ENCODE measurements at regions not wholly inside any gene's neighbourhood (a gene's known extent, or its start where the extent isn't known, plus 50 kb on each side); places are given as distances from the start of the nearest gene placed in this dataset.
A peak's percentile ranks its signal among the peaks of the same experiment; 100 is the strongest.

DNA sequence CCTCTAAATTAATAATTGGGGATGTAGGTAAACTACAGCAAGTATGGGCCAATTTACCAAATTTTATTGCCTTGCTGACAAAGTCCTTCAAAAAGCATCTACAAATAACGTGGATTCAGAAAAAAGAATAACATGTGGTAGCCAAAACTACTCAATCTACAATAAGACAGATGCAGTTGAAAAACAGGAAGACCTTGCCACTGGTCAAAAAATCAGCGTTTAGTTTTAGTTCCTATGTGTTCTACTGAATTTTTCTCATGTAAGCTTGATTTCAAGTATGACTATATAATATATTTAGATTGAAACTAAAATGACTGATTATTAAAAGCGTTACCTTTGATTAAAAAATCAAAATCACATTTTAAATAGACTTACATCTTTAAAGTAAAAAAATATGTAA, 1317.6 kb downstream of the PCDH9 start:
- peaks cover 1% of the 10 kb centered on the region for H3K9me3 ChIP-seq (ENCODE audit: low read depth, low read length)
- H3K27me3 ChIP-seq (ENCODE audit: insufficient read depth, low read length): no peaks in the 10 kb centered on the region
- H4K20me1 ChIP-seq (ENCODE audit: insufficient read depth, low read length): no peaks in the 10 kb centered on the region
- peak overlapping the region; percentile 2 for H3K27ac ChIP-seq (ENCODE audit: low read depth, low read length)
- no peak overlapping the region for H3K4me3 ChIP-seq (ENCODE audit: insufficient read depth, low read length)
- no peak for DNase-seq (ENCODE audit: insufficient read length, low spot score, missing footprints)
- no peak overlapping the region for H2AFZ ChIP-seq (ENCODE audit: low read length)
- H3K4me2 ChIP-seq (ENCODE audit: insufficient read depth, low read length): no peak overlapping the region
- no peaks in the 10 kb centered on the region for H3K79me2 ChIP-seq (ENCODE audit: insufficient read depth, low read length)
- no peaks in the 10 kb centered on the region for H3K36me3 ChIP-seq (ENCODE audit: insufficient read depth, low read length)
- peaks cover 36% of the 10 kb centered on the region for H3K4me1 ChIP-seq (ENCODE audit: insufficient read depth, low read length)
- TF ChIP-seq, protein P1, sequence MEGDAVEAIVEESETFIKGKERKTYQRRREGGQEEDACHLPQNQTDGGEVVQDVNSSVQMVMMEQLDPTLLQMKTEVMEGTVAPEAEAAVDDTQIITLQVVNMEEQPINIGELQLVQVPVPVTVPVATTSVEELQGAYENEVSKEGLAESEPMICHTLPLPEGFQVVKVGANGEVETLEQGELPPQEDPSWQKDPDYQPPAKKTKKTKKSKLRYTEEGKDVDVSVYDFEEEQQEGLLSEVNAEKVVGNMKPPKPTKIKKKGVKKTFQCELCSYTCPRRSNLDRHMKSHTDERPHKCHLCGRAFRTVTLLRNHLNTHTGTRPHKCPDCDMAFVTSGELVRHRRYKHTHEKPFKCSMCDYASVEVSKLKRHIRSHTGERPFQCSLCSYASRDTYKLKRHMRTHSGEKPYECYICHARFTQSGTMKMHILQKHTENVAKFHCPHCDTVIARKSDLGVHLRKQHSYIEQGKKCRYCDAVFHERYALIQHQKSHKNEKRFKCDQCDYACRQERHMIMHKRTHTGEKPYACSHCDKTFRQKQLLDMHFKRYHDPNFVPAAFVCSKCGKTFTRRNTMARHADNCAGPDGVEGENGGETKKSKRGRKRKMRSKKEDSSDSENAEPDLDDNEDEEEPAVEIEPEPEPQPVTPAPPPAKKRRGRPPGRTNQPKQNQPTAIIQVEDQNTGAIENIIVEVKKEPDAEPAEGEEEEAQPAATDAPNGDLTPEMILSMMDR (IDR thresholded peaks at IDR 0.05; ENCODE audit: extremely low read depth, low read depth, low read length): no peak

DNA sequence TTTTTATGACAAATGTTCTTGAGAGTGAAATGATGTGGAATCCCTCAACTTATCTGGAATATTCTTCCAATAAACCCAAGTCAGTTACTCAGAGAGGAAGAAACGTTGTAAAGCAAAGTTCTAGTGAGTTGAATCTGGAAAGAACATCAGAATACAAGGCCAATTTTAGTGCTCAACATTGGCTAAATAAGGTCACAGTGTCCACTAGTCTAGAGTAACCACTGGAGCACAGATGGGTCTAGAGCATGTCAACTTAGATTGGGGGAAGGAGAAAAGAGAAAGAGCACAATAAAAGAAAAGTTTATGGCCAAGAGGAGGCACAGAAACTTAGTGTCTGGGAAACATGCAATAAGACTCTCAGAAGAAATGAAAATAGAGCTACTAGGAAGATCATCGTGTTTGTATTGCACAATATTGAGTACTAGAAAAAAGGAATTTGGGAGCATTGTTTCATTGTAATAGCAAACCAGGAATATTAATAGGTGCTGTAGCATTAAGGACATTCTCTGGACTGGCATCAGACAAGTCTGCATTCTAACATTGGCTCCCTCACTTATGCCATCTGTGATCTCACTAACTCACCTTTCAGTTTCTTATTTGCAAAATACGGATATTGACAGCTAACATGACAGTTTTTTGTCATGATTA, 1318.5 kb downstream of the PCDH9 start:
- Histone ChIP-seq H4K20me1 (ENCODE audit: insufficient read depth, low read length) (no peaks in the 10 kb centered on the region), H3K9me3 (ENCODE audit: low read depth, low read length) (peaks cover 2% of the 10 kb centered on the region), H3K4me1 (ENCODE audit: insufficient read depth, low read length) (peaks cover 36% of the 10 kb centered on the region), H3K27me3 (ENCODE audit: insufficient read depth, low read length) (no peaks in the 10 kb centered on the region), H3K27ac (ENCODE audit: low read depth, low read length) (no peak overlapping the region), H3K79me2 (ENCODE audit: insufficient read depth, low read length) (no peaks in the 10 kb centered on the region), H3K36me3 (ENCODE audit: insufficient read depth, low read length) (no peaks in the 10 kb centered on the region), H2AFZ (ENCODE audit: low read length) (peak overlapping the region; percentile 52), H3K4me2 (ENCODE audit: insufficient read depth, low read length) (peak overlapping the region; percentile 0), H3K4me3 (ENCODE audit: insufficient read depth, low read length) (no peak overlapping the region)
- DNase-seq (ENCODE audit: insufficient read length, low spot score, missing footprints): no peak
- TF ChIP-seq, protein P1 (IDR thresholded peaks at IDR 0.05; ENCODE audit: extremely low read depth, low read depth, low read length): no peak

DNA sequence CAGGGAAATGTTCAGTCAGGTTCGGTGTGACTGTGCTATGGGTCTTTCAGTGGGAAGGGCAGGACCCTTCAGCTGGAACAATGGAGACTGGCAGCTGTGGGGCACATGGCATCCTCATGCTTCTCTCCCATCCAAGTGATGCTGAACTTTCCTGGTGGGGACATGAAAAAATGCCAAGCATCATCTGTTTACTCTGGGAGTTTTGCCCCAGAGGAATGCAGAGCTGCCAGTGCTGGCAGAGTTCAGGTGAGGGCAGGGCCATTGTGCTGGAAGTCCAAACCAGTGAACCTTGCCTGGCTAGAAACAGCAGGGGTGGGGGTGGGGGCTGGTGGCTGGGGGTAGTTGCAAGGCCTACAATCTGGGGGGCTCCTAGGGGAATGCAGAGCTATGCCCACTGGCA, 1320.6 kb downstream of the PCDH9 start:
- no peak overlapping the region for H2AFZ ChIP-seq (ENCODE audit: low read length)
- no peak overlapping the region for H3K4me2 ChIP-seq (ENCODE audit: insufficient read depth, low read length)
- DNase-seq (ENCODE audit: insufficient read length, low spot score, missing footprints): peak; percentile 22

More for the DNA sequence above, 1320.6 kb downstream of the PCDH9 start:
- Histone ChIP-seq H3K4me3 (ENCODE audit: insufficient read depth, low read length) (no peak overlapping the region), H3K27ac (ENCODE audit: low read depth, low read length) (no peak overlapping the region), H3K4me1 (ENCODE audit: insufficient read depth, low read length) (peaks cover 26% of the 10 kb centered on the region), H3K9me3 (ENCODE audit: low read depth, low read length) (peaks cover 2% of the 10 kb centered on the region), H3K36me3 (ENCODE audit: insufficient read depth, low read length) (no peaks in the 10 kb centered on the region), H4K20me1 (ENCODE audit: insufficient read depth, low read length) (no peaks in the 10 kb centered on the region), H3K79me2 (ENCODE audit: insufficient read depth, low read length) (no peaks in the 10 kb centered on the region), H3K27me3 (ENCODE audit: insufficient read depth, low read length) (no peaks in the 10 kb centered on the region)
- TF ChIP-seq, protein P1 (IDR thresholded peaks at IDR 0.05; ENCODE audit: extremely low read depth, low read depth, low read length): no peak

All from osteoblast (primary cell).